Amniotic epithelial cell (primary cell): ENCODE measurements at regions not wholly inside any gene's neighbourhood (a gene's known extent, or its start where the extent isn't known, plus 50 kb on each side); places are given as distances from the start of the nearest gene placed in this dataset.

Experiments
- DNase-seq: peaks from one replicate; pipeline ENCODE4 v3.0.0-alpha.2; 2010; ENCODE audit warnings: low read depth

- DNase-seq = peak; percentile 96
These were observed 53.3 kb upstream of the AMOTL2 start for GRCh38 chr3:134427400-134428111.

DNA sequence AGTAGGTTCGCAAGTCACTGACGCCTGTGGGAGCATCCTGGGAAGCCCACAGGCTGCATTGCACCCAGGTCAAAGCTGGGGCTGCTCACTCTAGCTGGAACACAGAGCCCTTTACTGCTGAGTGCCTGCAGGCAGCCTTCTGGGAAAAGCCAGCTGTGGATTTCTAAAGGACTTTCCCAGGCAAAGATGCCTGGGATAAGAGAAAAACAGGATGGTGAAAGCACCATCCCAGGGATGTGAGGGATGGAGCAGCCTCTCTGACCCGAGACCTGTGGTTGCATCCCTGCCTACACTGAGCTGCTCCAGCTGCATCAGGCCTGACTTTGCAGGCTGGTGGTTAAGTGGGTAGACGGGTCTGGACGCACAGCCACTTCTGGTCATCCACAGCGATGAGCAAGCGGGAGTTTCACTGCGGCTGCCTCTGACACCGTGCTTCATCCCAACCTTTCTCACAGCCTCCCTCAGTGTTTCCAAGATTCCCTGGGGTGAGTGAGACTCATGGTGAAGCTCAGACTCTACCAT, 52.5 kb upstream of the AMOTL2 start:
- DNase-seq = peak; percentile 83

- no peak for DNase-seq
These were observed 51.7 kb upstream of the AMOTL2 start for GRCh38 chr3:134425943-134426342.
